Kidney epithelial cell (primary cell): ENCODE measurements at regions not wholly inside any gene's neighbourhood (a gene's known extent, or its start where the extent isn't known, plus 50 kb on each side); places are given as distances from the start of the nearest gene placed in this dataset.

Experiments used
- DNase-seq: peaks from one replicate; pipeline ENCODE4 v3.0.0-alpha.2; 2010; ENCODE audit warnings: low read depth
- H3K27me3 ChIP-seq: 2 replicates; pipeline ENCODE4 v1.6.0; 2011; ENCODE audit warnings: low read length; ENCODE audit not compliant: control insufficient read depth, insufficient read depth
- H3K36me3 ChIP-seq: 2 replicates; pipeline ENCODE4 v1.5.1; 2011; ENCODE audit warnings: low read length; ENCODE audit not compliant: control insufficient read depth, insufficient read depth
- H3K4me3 ChIP-seq: 2 replicates; pipeline ENCODE4 v1.5.1; 2011; ENCODE audit warnings: low read depth, mild to moderate bottlenecking, control low read depth, low read length
- CTCF ChIP-seq: IDR thresholded peaks from 2 replicates; pipeline ENCODE4 v1.5.1; 2011; ENCODE audit warnings: mild to moderate bottlenecking, moderate library complexity, low read length, control low read depth, inconsistent platforms; ENCODE audit not compliant: insufficient read depth, poor library complexity, severe bottlenecking

- Histone ChIP-seq H3K36me3 (no peaks in the 10 kb centered on the region), H3K27me3 (no peaks in the 10 kb centered on the region), H3K4me3 (no peak overlapping the region)
- TF ChIP-seq CTCF = no peak
- no peak for DNase-seq
Measured at GRCh38 chr12:107437954-107438353, 247.6 kb upstream of the PWP1 start.

DNA sequence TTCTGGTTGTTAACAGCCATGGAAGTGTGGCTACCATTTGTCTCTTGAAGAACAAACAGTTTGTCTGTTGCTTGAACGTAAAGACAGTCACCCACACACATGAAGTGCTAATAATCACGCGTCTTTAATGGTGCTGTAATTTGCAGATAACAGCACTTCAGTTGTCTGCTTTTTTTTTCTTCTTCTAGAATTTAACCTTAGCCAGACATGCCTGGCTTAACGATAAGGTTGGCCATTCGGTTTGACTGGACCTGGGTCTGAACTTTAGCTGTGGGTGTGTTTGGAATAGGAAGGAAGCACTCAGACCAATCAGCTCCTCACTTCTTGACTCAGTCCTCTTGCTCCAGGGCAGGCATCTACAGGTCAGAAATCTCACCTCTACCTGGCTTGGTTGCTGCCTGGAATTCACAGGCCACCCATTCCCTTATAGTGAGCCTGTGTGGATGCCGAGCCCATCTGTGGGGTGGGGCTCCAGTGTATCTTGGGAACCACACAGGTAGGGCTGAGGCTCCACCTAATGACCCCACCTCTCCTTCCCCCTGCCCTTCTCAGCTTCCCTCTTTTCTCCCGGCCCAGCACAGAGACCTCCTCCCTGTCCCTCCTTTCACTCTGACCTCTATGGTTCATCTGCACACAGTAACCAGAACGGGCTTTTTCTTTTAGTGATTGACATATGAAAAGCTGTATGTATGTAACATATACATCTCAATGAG is 246.4 kb upstream of the PWP1 start:
- no peak for TF ChIP-seq CTCF
- Histone ChIP-seq H3K27me3 (no peaks in the 10 kb centered on the region), H3K36me3 (no peaks in the 10 kb centered on the region), H3K4me3 (no peak overlapping the region)
- no peak for DNase-seq

DNA sequence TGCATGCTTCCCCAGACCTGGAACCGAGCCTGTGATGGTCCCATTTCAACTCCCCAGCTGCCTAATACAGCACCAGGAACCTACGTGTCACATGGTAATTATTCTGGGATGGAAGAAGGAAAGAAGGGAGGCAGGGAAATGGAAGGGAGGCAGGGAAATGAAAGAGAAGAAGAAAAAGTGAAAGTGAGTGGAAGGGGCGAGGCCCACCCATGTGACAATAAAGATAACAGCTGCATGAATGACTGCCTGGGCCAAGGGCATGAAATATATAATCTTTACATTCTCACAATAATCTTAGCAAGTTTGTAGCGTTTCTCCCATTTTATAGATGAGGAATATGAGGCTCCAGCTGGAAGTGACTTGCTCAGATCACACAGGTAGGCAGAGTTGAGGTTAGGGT is 245.0 kb upstream of the PWP1 start:
- no peaks in the 10 kb centered on the region for H3K36me3 ChIP-seq
- H3K27me3 ChIP-seq = no peaks in the 10 kb centered on the region
- TF ChIP-seq CTCF = no peak
- DNase-seq = no peak
- H3K4me3 ChIP-seq = no peak overlapping the region

DNA sequence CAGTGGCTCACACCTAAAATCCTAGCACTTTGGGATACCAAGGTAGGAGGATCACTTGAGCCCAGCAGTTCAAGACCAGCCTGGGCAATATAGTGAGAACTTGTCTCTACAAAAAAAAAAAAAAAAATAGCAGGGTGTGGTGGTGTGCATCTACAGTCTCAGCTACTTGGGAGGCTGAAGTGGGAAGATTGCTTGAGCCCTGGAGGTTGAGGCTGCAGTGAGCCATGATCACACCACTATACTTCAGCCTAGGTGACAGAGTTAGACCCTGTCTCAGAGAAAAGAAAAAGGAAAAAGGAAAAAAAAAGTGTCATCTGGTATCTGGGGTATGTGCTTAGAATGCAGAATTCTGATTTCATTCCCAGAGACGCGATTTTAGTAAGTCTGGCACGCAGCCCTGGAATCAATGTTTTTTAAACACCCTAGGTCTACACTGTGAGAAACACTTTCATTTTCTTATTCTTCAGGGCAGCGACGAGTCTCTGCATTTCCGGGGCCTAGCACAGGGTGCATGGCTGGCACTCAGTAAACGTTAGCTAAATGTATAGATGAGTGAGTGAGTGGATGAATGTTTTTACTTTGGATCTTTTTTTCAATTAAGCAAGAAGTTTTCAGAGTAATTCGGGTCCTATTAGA is 243.8 kb upstream of the PWP1 start:
- H3K4me3 ChIP-seq = no peak overlapping the region
- DNase-seq = no peak
- H3K36me3 ChIP-seq = no peaks in the 10 kb centered on the region
- TF ChIP-seq CTCF = no peak
- no peaks in the 10 kb centered on the region for H3K27me3 ChIP-seq

DNA sequence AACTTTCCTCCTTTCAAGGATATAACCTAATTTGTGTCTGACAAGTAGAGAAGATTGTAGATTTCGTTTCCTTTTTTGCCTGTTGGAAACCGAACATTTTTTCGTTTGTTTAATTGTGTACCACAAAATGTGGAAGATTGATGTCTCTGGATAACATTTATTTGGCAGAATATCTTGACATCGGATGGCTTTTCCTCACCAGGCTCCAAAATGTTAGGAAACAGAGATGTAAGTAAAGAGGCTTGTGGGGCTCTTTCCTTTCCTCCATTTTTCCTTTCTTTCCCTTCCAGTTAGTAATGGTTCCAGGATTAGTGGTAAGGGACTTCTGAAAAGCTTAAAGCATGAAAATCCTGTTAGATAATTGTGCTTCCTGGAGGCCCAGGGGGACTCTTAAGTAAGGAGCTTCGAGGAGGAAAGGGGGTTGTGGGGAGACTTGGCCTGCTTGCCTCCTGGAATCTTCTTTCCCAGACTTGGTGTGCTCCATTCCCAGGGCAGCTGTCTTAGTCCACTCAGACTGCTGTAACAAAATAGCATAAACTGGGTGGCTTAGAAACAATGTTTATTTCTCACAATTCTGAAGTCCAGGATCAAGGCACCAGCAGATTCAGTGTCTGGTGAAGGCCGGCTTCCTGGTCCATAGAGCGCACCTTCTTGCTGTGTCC is 243.1 kb upstream of the PWP1 start:
- no peak for TF ChIP-seq CTCF
- no peak for DNase-seq
- Histone ChIP-seq H3K4me3 (no peak overlapping the region), H3K27me3 (no peaks in the 10 kb centered on the region), H3K36me3 (no peaks in the 10 kb centered on the region)
